HG02884 (cell line): ENCODE measurements at regions not wholly inside any gene's neighbourhood (a gene's known extent, or its start where the extent isn't known, plus 50 kb on each side); places are given as distances from the start of the nearest gene placed in this dataset.
"Not testable (repeated sequence)": the region's sequence is repeated elsewhere in the genome, so short reads cannot be mapped to it uniquely, and the experiment has no call there.

ENCODE experiments used
- ATAC-seq: cut with Tn5 transposase; IDR thresholded peaks from one replicate; pipeline ENCODE4 v1.9.1; 2021; ENCODE audit warnings: mild to moderate bottlenecking, moderate library complexity; ENCODE audit not compliant: unreplicated experiment

DNA sequence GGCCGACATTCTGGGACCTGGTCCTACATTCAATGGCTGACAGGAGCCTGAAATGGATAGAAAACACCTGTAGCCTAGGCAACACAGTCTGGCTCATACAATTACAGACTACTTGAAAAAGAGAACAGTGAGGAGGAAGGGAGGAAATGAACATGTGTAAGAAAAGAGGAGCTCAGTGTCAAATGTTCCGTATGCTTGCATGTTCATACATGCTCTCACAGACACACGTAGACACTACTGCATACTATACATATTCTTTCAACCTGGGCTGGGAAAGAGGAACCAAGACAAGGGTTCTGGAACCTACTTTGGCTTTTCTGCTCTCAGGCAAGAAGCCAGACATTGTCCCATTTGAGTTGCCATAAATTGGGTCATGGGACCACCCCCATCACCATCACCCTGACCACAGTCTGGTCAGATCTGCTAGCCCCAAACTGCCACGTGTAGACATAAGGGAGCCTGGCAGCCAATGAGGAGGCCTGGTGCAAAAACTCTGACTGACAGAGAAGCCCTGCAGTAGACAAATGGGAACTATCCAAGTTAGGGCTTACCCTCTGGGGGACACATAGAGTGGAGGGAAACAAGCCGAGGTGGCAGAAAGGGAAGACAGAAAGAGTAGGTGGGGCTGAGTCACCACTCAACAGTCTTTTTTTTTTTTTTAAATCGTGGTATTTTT lies 310.0 kb downstream of the SHQ1 start:
- ATAC-seq = no peak

DNA sequence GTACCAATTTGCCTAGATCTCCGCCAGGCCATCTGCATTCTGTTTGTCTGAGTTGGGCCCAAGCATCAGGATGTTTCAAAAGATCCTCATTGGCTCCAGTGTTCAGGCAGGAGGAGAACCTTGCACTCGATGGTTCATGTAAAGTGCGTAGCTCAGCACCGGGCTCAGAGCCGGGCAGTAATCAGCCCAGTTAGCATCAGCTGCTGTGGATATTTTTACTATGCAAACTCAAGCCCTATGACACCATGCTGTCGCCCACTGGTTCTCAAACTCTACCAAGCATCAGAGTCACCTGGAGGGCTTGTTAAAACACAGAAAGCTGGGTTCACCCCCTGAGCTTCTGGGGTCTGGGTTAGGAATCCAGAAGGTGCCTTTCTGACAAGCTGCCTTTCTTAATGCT lies 310.8 kb downstream of the SHQ1 start:
- ATAC-seq = no peak

DNA sequence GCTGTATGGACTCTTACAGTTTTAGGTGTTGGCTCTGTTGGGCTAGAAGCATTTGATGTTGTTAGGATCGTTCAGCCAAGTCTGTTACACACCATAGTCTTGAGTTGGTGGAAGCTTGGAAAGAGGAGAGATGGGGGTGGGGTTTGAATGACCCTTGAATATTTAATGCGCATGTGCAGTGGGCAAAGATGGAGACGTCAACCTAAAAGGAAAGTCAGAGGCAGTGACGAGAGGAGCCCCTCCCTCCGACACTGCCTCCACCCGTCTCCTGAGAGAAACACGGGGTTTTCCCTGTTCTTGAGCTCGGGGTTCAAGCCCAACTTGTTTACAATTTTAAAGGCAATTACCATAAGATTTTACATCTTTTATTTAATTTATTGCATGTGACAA lies 311.4 kb downstream of the SHQ1 start:
- no peak for ATAC-seq

DNA sequence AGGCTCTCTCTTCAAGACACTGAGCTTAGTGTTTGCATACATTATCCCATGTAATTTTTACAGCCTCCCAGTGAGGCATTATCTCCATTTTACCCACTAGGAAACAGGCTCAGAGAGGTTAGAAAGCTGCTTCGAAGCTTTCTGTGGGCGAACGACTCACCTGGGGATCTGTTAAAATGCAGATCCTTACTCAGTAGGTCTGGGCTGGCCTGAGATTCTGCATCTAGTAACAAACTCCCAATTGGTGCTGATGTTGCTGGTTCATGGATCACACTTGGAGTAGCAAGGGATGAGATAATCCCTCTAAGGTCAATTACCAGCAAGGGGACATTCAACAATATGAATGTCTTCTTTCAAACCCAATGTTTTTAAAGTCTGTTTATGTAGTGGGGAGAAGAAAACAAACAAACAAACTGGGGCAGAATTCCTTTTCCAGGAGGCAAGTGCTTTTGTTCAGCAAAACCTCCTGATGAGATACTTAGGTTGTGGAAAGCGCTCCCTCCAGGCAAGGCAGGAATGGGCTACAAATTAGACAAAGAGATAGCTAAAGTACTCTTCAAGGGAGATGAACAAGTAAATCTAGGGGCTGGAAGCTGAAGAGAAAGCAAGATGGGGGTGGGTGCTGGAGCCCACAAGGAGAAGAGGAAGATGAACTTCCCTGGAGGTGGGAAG lies 311.9 kb downstream of the SHQ1 start:
- ATAC-seq = no peak

DNA sequence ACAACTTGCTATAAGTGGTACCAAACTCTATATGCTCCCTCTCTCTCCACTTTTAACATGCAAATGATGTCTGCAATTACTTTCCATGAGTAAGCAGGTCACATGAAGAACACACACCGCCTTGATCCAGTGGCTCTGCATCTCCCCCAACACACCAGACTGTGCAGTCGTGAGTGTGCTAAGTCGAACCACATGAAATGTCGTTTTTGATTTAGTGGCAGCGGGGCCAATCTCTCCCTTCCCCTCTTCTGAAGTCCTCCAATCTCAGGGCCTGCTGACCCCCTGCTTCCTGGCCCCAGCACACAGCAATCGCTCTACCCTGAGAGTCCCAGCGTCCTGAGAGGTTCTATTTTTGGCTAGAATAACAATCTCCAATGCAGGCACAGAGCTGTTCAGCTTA lies 312.5 kb downstream of the SHQ1 start:
- ATAC-seq = no peak

GRCh38 chr3:72533591-72534473 lies 314.4 kb downstream of the SHQ1 start:
- ATAC-seq = no peak

- no peak for ATAC-seq
Measured at GRCh38 chr3:72530426-72530825, 317.8 kb downstream of the SHQ1 start.

DNA sequence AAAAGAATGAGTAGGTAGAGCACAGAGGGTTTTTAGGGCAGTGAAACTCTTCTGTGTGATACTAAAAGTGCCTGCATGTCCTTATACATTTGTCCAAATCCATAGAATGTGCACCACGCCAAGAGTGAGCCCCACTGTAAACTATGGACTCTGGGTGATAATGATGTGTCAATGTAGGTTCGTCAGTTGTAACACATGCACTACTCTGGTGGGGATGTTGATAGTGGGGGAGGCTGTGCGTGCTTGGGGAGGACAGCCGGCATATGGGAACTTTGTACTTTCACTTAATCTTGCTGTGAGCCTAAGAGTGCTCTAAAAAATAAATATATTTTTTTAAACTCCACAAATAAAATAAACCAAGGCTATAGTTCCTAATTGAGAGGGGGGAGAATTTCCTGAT lies 319.2 kb downstream of the SHQ1 start:
- no peak for ATAC-seq

DNA sequence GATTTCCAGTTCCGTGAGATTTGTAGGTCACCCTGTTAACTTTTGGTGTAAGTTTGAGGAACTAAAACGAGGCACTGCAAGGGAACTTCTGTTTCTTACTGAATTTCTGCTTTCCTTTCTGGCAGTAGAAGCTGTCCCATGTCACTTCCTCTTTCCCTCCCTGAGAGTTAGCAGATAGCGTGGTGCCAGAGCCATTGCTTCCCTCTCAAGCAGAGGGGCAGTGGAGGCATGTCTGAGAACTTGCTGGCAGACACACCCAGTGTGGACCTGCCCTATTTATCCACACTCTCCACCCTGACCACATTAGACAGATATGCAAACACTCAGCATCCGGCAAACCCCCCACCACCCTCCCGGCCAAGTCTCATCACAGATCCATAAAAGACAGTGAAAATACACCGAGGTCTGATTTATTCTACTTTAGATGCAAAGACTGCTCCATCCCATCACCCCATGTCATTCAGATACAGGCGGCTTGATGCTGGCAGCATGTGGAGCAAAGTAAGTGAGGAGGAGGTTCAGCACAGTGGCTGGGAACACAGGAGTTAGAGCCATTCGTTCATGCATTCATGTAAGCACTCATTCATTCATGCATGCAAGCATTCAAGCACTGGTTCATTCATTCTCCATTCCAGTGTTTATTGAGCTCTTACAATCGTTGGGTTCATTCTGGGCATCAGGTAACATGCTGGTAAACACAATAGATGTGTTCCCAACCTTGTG lies 324.7 kb downstream of the SHQ1 start:
- peak; percentile 82 for ATAC-seq

DNA sequence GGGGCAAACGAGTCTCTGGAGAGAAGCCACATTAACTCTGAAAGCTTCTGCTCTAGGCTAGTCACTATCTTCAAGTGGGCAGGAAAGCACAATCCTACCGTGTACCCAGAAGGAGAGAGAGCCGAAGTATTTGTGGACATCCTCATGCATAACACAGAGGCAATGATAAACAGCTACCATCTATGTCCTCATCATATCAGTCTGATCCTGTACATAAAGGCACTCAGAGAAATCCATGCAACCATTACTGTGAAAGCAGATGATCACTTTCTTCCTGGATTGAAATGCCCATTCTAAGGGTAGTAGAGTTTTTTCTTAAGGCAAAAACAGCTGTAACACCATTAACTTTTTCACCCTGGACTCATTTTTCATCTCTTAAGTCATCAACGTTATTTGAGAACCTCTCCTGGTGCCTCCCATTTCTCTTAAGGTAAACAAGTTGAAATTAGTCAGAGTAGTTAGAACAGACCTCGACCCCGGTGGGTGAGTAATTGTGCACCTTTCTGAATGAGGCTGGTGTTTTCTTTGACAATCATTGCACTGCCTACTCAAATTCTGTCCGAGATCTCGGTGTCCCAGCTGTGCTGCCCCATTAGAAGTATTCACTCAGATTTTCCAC lies 327.4 kb downstream of the SHQ1 start:
- ATAC-seq = peak; percentile 76

DNA sequence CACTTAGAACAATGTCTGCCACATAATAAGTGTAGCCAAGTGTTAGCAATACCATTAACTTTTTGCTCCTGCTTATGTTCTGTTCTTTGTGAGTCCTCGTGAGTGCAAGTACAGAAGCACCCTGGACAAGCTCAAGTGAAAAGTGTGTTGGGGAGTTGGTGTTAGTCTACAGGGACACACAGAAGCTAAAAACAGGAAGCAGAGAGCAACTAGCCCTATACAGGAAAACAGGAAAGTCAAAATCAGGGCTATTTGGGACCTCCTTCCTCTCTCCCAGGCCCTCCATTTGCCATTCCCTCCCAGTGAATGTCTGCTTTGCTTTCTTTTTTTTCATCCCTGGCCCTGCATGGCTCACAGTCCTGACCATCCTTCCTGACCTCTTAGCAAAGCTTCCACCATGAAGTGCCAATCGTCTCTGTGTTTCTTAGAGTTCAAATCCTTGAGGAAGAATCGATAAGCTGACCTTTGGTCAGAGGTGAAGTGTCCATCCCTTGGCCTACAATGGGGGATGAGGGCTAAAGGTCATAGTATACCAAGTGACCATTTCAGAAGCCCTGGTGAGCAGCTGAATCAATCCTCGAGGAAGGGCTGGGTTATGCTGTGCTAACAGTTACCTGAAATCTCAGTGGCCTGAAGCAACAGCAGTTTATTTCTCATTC lies 328.2 kb downstream of the SHQ1 start:
- no peak for ATAC-seq

DNA sequence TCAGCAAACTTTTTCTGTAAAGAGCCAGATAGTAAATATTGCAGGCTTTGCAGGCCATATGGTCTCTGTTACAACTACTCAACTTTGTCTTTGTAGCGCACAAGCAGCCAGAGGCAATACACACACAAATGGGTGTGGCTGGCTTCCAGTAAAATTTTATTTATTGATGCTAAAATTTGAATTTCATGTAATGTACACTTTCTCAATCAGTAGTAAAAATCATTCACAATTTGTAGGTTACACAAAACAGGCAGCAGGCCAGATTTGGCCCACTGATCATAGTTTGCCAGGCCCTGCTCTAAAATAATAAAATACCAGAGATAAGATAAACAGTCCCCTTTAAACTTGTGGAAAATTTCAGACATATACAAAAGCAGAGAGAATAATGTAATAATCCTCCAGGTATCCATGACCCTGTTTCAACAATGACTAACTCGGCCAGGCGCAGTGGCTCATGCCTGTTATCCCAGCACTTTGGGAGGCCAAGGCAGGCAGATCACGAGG lies 330.3 kb downstream of the SHQ1 start:
- ATAC-seq = no peak

DNA sequence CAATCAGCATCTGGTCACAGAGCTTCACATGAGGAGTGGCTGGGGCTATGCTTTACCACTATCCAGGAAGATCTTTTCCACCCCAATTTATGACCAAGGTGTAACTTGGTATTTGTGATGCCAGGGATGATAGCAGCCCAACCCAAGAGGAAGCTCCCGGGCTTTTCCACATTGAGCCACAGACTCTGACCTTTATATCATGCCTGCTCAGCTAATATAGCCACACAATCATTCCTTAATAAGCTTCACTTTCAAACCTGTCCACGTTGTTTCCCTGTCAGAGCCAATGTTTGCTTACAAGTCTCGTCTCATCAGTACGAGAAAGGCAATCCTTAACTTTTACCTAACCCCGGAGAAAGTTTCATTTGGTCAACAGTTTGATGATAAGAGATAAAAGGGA lies 330.9 kb downstream of the SHQ1 start:
- no peak for ATAC-seq

- ATAC-seq = no peak
Measured at GRCh38 chr3:72516361-72516760, 331.9 kb downstream of the SHQ1 start.

- ATAC-seq = no peak
Measured at GRCh38 chr3:72515941-72516340, 332.3 kb downstream of the SHQ1 start.

DNA sequence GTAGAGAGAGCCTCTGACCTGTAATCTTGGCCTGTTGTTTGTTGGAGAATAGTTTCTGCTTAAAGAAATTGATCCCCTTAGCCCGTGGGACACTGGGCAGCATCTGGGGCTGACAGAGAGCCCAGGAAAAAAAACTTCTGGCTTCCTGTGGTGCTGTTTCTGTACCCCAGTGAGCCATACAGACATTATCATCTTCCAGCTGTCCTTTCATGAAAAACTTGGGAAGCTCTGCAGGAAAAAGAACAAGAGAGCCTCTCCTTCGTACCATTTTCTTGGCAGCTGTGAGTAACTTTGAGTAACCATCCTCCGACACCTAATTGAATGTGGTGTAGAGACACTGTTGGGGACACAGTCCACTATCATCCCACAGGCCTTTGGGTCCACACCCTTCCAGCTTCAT lies 333.0 kb downstream of the SHQ1 start:
- no peak for ATAC-seq

- no peak for ATAC-seq
Measured at GRCh38 chr3:72510247-72510646, 338.0 kb downstream of the SHQ1 start.

DNA sequence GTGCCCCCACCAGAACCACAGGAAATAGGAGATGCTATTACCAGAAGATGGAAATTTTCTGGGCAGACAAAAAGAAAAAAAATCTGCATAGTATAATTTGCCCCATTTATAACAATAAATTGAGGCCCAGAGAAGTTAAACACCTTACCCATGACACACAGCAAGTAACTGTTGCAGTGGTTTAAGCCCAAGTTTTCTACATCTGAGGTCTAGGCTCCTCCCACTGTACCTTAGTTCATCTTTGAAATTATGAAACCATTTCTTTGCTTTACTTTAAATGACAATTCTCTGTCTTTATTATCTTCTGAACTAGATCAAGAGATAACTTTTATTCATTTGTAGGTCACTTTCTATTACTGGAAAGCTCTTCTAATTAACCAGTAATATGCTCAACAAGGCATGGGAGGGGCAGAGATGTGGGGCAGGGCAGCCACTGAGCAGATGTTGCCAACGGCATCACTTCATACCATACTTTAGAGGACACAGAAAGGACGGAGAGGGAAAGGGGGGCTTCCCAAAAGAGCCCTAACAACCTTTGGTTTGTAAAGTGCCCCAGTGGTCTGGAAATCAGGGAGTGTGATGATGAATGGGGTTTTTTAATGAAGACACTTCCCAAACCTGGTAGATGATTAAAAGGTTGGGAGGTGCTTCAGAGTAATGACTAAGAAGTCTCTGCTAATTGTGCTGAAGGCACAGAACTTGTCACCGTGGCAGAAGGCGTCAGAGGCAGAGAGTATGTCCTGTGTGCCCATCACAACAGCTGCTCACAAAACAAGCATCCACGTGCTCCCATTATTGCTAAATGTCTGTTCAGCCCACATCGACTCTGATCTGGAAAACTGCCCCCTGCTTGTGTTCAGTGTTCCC lies 342.5 kb downstream of the SHQ1 start:
- ATAC-seq = no peak

DNA sequence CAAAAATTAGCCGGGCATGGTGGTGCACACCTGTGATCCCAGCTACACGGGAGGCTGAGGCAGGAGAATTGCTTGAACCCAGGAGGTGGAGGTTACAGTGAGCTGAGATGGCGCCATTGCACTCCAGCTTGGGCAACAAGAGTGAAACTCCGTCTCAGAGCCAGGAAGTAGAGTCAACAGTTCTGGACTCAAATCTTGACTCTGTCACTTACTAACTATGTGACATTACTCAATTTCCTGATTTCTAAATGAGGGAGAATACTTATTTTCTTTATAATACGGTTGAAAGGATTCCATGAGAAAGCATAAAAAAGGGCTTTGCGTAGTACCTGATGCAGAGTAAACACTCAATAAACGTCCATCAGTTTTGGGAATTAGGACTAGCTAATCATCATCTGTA lies 350.7 kb downstream of the SHQ1 start:
- ATAC-seq = not testable (repeated sequence)
